ENCODE measurements at regions not wholly inside any gene's neighbourhood (a gene's known extent, or its start where the extent isn't known, plus 50 kb on each side); places are given as distances from the start of the nearest gene placed in this dataset.

GRCh38 chr6:137754366-137754765, 112.7 kb upstream of the TNFAIP3 start:
- TF ChIP-seq CTCF (IDR thresholded peaks at IDR 0.05 in 4 of 5, conservative IDR thresholded peaks at IDR 0.05 in 1 of 5) (no peak), POLR2A (IDR thresholded peaks at IDR 0.05) (no peak)
